ENCODE measurements at regions not wholly inside any gene's neighbourhood (a gene's known extent, or its start where the extent isn't known, plus 50 kb on each side); places are given as distances from the start of the nearest gene placed in this dataset.
A peak's percentile ranks its signal among the peaks of the same experiment; 100 is the strongest.

DNA sequence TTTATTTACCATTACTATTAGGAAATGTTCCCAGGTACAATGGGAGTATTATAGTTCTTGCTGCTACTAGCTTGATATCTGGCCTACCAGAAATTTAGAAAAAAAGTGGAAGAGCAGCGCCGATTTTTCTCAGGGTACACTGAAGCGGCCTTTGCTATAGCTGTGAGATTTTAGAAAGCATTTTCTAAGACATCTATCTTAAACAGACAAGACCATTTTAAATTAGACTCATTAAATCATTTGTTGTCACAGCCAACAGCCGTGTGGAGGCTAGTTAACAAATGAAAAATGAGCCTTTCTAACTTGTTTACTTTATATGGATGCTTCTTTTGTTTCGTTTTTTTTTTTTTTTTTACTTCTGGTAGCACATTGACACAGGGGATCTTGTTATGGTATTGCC, 183.2 kb upstream of the ZRANB2 start:
- no peak for DNase-seq (ENCODE audit: low spot score)

DNA sequence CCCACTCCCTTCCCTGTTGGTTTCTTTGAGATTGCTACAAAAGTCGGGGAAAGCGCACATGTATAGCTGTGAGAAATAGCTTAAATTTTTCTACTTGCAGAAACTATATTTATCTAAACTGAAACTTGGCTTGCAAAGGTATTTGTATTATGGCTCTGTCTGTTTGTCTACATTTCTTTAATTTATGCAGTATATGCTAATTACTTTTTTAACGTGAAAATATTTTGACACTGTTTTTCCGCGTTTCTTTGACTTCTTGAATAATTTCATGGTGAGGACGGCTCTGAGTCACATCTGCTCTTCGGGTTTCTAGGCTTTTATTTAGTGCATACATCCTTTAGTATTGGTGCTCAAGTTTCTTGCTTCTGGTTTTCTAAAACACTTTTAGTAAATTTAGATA, 182.1 kb upstream of the ZRANB2 start:
- DNase-seq (ENCODE audit: low spot score) = no peak

DNA sequence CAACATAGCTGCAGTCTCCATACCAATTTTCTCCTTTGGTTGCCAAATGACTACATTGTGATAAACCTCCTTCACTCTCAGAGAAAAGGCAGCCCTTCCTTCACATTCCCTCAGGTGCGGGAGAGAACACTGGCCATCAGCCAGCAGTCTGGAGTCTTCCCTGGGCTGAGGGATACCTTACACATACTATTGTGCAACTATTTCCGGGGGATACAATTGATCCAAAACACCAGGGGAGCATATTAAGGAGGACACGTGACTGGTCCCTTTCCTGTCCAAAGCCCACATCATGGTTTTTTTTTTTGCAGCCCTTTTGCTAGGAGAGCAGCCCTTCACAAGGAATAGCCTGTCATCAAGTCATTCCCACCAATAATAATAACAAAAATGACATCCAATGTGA, 172.1 kb upstream of the ZRANB2 start:
- no peak for DNase-seq (ENCODE audit: low spot score)

GRCh38 chr1:71245246-71245645, 164.4 kb upstream of the ZRANB2 start:
- DNase-seq (ENCODE audit: low spot score) = no peak

DNA sequence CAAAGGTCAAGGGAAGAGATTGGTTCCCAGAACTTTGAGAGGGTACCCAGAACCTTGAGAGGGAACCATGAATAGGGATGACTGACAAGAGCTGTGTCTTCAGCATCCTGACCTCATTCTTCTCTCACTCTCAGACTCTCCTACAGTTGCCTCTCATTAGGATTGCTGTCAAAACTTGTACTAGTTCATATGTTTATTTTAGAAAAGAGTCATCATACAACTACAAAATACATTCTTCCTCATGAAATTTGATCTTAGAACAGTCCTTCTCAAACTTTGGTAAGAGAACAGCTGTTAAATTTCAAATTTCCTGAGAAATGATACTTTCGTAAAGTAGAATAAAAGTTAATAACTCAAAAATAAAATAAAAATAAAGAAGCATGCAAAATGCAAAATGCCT, 161.4 kb upstream of the ZRANB2 start:
- no peak for DNase-seq (ENCODE audit: low spot score)

DNA sequence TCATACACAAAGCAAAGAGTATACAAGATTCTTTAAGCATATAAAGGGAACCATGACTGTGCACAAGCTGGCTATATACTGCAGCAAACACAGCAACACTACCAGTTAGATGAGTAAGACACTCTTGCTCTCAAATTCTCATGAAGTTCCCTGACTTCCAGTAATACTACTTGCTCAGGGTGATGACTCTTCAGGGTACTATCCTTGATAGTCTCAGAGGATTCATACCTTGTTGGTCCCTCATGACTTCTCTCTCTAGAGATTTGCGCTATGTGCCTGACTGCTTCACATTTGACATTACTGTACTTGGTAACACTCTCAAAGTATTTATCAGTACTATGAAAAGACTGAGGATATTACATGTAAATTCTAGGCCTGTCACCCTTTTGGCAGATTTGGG, 159.8 kb upstream of the ZRANB2 start:
- DNase-seq (ENCODE audit: low spot score) = no peak

GRCh38 chr1:71236503-71236902, 155.7 kb upstream of the ZRANB2 start:
- DNase-seq (ENCODE audit: low spot score) = no peak

DNA sequence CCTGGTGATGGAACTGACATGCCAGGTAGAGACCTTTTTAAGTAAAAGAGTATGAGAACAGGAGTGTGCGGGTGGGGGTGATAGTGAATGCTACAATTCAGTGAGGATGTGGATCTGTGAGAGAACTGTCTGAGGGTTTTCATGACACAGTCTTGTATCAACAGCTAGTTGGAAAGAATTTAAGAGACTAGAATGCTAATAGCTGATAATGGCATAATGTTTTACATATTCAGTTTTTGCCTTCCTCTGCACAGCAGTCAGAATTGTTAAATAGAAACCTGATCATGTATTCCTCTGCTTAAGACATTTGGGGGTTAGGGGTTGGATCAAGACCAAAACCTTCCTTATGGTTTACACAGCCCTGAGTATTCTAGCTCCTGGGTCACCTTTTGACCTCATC, 152.8 kb upstream of the ZRANB2 start:
- no peak for DNase-seq (ENCODE audit: low spot score)

GRCh38 chr1:71232786-71233185, 152.0 kb upstream of the ZRANB2 start:
- DNase-seq (ENCODE audit: low spot score) = no peak

GRCh38 chr1:71232166-71232763, 151.4 kb upstream of the ZRANB2 start:
- DNase-seq (ENCODE audit: low spot score) = no peak

- DNase-seq (ENCODE audit: low spot score) = no peak
Observed at GRCh38 chr1:71231751-71232150, 150.9 kb upstream of the ZRANB2 start.

GRCh38 chr1:71228742-71229365, 148.0 kb upstream of the ZRANB2 start:
- DNase-seq (ENCODE audit: low spot score) = no peak

DNA sequence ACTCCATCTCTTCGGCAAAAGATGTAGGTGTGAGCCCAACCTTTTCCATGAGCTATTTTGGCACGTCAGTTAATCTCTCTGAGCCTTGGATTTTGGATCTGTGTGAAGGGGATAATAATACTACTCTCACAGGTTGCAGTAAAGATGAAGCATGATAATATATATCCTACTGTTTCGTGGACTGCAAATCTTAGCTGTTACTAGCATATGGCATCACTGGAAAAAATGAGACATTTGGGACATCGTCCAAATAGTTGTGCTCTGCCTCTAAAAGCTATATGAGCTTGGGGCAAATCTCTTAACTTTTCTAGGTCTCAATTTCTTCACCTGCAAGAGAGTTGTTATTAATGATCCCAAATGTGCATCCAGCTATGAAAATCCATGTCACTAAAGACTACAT, 147.4 kb upstream of the ZRANB2 start:
- no peak for DNase-seq (ENCODE audit: low spot score)

GRCh38 chr1:71224741-71225377, 144.0 kb upstream of the ZRANB2 start:
- no peak for DNase-seq (ENCODE audit: low spot score)

- no peak for DNase-seq (ENCODE audit: low spot score)
Observed at GRCh38 chr1:71223641-71224340, 143.0 kb upstream of the ZRANB2 start.

DNA sequence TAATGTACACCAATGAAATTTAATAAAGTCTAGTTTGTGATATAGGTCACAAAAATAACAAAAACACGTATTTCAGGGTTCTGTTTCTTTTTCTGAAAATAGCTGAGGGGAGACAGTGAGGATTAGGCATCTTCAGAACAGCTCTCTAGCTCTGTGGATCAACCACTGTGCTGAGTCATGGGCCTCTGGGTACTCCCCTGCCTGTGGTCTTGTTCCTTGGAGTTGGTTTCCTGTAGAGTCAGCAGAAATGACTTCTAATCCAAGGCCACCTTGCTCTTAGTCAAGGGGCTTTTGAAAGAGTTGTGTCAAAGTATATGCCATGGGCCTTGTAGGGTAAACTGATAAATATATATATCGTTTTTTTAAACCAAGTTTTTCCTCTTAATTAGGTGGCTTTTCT, 141.8 kb upstream of the ZRANB2 start:
- no peak for DNase-seq (ENCODE audit: low spot score)

DNA sequence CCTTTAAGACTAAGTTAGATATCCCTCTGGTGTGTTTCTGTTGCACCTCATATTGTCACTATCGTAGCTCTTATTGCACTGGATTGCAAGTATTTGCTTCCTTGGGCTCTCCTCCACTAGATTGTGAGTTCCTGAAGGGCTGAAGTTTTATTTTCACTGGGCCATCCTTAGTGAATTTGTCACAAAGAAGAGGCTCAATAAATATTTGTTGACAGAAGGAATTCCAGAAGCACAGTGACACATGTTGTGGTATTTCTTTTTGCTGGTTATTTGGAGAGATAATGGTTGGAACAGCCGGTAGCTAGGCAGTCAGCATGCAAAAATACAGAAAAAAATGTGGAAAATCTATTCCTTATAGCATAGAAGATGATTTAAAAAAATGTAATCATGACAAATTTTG, 129.9 kb upstream of the ZRANB2 start:
- DNase-seq (ENCODE audit: low spot score) = no peak

DNA sequence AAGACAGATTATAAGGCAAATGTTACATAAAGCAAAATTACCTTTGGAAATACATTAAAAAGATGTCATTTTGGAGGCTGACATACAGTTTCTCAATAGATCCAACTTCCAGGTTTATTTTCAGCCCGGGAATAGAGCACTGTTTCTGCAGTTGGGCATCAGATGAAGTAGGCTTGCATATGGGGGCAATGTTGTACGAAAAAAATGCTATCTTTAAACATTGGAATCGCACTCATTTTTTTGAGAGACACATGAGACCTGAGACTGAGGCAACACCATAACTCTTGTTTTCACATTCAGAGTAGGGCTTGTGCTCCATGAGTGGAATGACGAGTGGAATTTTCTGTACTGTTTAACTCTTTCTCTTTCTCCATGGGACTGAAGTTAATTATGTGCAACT, 122.4 kb upstream of the ZRANB2 start:
- DNase-seq (ENCODE audit: low spot score) = no peak

- DNase-seq (ENCODE audit: low spot score) = no peak
Observed at GRCh38 chr1:71200503-71200902, 119.7 kb upstream of the ZRANB2 start.

GRCh38 chr1:71196685-71197084, 115.8 kb upstream of the ZRANB2 start:
- peak; percentile 9 for DNase-seq (ENCODE audit: low spot score)

- no peak for DNase-seq (ENCODE audit: low spot score)
Observed at GRCh38 chr1:71193153-71193552, 112.3 kb upstream of the ZRANB2 start.

DNA sequence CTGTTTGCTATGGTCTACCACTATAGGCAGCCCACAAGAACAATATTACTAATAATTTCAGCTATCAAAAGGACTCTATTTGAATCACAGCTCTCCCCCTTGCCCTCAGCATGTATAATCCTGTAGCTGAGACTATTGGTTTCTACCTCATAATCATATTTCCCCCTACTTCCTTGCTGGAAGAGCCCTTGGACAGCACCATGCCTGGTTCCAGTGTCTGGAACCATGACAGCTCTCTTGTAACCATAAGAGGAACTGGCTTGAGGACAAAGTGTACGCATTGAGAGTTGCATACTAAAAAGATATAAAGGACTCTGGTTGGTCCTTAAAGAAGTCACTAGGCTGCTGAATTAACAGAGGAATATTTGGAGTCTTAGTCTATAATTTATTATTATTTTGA, 110.7 kb upstream of the ZRANB2 start:
- no peak for DNase-seq (ENCODE audit: low spot score)

DNA sequence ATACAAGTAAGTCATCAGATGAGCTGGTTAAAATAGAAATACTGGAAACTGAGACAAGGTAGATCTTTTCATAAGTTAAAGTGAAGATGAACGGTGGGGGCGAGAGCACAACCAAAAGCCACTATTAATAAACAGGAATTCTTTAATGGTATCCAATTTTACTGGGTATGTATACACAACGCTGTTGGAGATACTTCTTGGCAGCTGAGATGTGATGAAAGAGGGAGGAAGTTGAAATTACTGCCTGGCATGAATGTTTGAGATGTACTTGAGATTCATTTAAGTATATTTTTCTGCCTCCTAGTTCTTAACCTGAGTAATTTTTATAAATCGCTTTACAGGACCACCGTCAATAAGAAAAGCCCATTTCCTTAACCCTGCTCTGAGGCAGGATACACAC, 110.0 kb upstream of the ZRANB2 start:
- DNase-seq (ENCODE audit: low spot score) = no peak

Data from globus pallidus (tissue), 1 donor.